ENCODE measurements at regions not wholly inside any gene's neighbourhood (a gene's known extent, or its start where the extent isn't known, plus 50 kb on each side); places are given as distances from the start of the nearest gene placed in this dataset.

DNA sequence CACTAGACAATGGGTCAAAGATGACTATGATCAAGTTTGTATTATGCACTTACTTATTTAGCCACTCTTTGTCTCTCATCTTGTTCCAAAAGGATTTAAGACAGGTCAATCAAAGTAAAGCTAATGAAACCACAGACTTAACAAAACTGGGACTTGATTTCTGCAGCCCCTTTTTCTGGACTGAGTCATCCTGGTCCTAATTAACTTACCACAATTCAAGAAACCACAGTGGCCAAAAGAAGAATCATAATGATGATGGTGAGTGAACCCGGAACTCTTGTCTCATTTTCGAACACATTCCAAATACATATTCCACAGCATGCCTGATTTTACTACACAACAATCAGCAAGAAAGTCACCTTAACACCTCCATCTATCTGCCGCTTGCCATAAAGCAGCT is 1333.0 kb downstream of the ROBO1 start:
- no peaks in the 10 kb centered on the region for H3K36me3 ChIP-seq (replicated peaks in 1 of 2)
- no peaks in the 10 kb centered on the region for H3K4me1 ChIP-seq (replicated peaks in 1 of 2)
- no peak for DNase-seq
- WGBS, 4 donors: 88 to 91% (median 90%) methylated on average over 3 of the region's 3 CpGs
- intact Hi-C loops (cut with DNase I): no loop called here
- no peak overlapping the region for H3K4me3 ChIP-seq
- no peak overlapping the region for H3K27ac ChIP-seq
- no peaks in the 10 kb centered on the region for H3K27me3 ChIP-seq
- no peaks in the 10 kb centered on the region for H3K9me3 ChIP-seq (replicated peaks in 1 of 3)
- TF ChIP-seq, protein P1, sequence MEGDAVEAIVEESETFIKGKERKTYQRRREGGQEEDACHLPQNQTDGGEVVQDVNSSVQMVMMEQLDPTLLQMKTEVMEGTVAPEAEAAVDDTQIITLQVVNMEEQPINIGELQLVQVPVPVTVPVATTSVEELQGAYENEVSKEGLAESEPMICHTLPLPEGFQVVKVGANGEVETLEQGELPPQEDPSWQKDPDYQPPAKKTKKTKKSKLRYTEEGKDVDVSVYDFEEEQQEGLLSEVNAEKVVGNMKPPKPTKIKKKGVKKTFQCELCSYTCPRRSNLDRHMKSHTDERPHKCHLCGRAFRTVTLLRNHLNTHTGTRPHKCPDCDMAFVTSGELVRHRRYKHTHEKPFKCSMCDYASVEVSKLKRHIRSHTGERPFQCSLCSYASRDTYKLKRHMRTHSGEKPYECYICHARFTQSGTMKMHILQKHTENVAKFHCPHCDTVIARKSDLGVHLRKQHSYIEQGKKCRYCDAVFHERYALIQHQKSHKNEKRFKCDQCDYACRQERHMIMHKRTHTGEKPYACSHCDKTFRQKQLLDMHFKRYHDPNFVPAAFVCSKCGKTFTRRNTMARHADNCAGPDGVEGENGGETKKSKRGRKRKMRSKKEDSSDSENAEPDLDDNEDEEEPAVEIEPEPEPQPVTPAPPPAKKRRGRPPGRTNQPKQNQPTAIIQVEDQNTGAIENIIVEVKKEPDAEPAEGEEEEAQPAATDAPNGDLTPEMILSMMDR (IDR thresholded peaks at IDR 0.05): no peak
- TF ChIP-seq POLR2A (IDR thresholded peaks at IDR 0.05): no peak

DNA sequence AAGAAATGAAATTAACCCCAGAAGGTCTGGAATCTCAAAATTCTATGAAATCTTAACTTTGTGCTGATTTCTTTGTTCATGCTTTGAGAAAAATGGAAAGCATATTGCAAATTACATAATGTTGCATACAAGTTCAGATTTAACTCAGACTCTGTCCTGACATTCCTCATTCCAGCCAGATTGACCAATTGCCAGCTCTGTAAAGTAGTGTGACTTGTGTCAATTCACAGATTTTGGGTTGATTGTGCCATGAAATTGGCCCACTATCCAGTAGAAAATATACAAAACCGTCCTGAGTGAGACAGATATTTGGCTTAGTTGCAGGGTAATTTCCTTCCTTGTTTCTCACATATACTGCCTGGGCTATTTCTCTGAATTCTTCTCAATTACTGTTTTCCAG is 1312.6 kb downstream of the ROBO1 start:
- 66 to 74% (median 68%) methylated on average over 1 of the region's 1 CpG for WGBS, 4 donors
- no peak overlapping the region for H3K27ac ChIP-seq
- intact Hi-C loops (cut with DNase I): no loop called here

DNA sequence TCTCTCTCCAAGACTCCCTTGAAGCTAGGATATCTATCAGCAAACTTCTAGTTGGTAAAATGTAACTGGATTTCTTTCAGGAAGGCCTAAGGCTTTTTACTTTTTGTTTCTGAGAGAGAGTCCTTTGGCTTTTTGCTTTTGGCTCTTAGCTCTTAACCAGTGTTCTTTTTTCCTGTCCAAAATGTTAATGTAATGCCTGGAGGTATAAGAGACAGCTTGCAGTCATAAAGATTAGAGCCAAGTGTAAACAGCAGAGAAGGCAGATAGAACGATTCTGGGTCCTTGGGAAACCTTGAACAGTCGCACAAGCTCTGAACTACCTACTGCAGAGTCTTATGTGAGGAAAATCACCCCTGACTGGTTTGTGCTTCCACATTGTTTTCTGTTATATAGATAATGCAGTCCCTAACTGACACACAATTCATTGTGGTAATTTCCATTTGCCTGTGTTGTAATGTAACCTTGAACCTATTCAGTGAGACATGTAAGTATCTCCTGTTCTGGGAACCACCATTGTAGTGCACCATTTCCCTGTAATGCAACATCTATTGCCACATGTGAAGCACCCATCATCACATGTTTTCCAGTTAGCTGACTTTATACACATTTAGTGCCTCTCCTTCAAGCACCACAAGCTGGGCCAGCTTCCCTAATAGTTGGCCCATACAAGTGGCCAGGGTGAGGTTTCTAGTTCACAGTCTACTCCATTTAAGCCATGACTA is 1311.9 kb downstream of the ROBO1 start:
- 52 to 79% (median 66%) methylated on average over 2 of the region's 2 CpGs for WGBS, 4 donors
- H3K4me3 ChIP-seq: no peak overlapping the region
- TF ChIP-seq POLR2A (IDR thresholded peaks at IDR 0.05): no peak
- TF ChIP-seq, protein P1 (IDR thresholded peaks at IDR 0.05): no peak
- no peaks in the 10 kb centered on the region for H3K4me1 ChIP-seq (replicated peaks in 1 of 2)
- no peaks in the 10 kb centered on the region for H3K9me3 ChIP-seq (replicated peaks in 1 of 3)
- intact Hi-C loops (cut with DNase I): no loop called here
- no peaks in the 10 kb centered on the region for H3K36me3 ChIP-seq (replicated peaks in 1 of 2)
- H3K27me3 ChIP-seq: no peaks in the 10 kb centered on the region
- DNase-seq: no peak
- no peak overlapping the region for H3K27ac ChIP-seq

More for the DNA sequence above, 1312.6 kb downstream of the ROBO1 start:
- no peaks in the 10 kb centered on the region for H3K4me1 ChIP-seq (replicated peaks in 1 of 2)
- H3K9me3 ChIP-seq (replicated peaks in 1 of 3): no peaks in the 10 kb centered on the region
- TF ChIP-seq, protein P1 (IDR thresholded peaks at IDR 0.05): no peak
- no peak for TF ChIP-seq POLR2A (IDR thresholded peaks at IDR 0.05)
- no peak for DNase-seq
- H3K4me3 ChIP-seq: no peak overlapping the region
- H3K27me3 ChIP-seq: no peaks in the 10 kb centered on the region
- H3K36me3 ChIP-seq (replicated peaks in 1 of 2): no peaks in the 10 kb centered on the region

DNA sequence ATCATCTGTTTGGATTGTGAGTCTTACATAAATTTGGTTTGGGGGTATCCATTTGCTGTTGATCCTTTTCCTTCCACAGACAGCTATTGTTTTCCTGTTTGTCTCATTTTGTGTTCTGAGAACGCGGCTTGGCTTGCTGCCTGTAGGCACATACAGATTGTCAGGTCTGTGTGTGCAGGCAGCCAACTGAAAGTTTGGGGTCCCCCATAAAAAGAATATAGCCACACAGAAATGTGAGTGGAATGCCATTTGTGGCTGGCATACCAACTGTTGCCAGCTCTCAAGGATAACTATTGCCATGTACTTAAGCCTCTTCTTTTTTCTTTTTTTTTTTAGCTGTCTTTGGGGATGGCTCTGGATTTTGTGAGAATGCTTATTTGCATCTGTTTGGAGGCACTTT is 1308.0 kb downstream of the ROBO1 start:
- no peaks in the 10 kb centered on the region for H3K4me1 ChIP-seq (replicated peaks in 1 of 2)
- no peak overlapping the region for H3K4me3 ChIP-seq
- DNase-seq: no peak
- TF ChIP-seq, protein P1 (IDR thresholded peaks at IDR 0.05): no peak
- TF ChIP-seq POLR2A (IDR thresholded peaks at IDR 0.05): no peak
- no peaks in the 10 kb centered on the region for H3K27me3 ChIP-seq
- intact Hi-C loops (cut with DNase I): no loop called here
- H3K36me3 ChIP-seq (replicated peaks in 1 of 2): no peaks in the 10 kb centered on the region
- no peaks in the 10 kb centered on the region for H3K9me3 ChIP-seq (replicated peaks in 1 of 3)
- no peak overlapping the region for H3K27ac ChIP-seq
- WGBS, 4 donors: 72 to 81% (median 77%) methylated on average over 2 of the region's 2 CpGs

Data from adrenal gland (tissue), 9 donors.